ENCODE measurements at regions not wholly inside any gene's neighbourhood (a gene's known extent, or its start where the extent isn't known, plus 50 kb on each side); places are given as distances from the start of the nearest gene placed in this dataset.

- Histone ChIP-seq H3K4me1 (ENCODE audit: control insufficient read depth, insufficient read depth, low read length) (no peaks in the 10 kb centered on the region), H2BK15ac (ENCODE audit: low read depth, low read length) (no peak overlapping the region), H2BK120ac (ENCODE audit: low read depth, low read length) (no peak overlapping the region), H2BK5ac (ENCODE audit: low read depth, low read length, poor library complexity, severe bottlenecking) (no peak overlapping the region), H3K56ac (ENCODE audit: extremely low read depth, insufficient read depth, low read length) (no peak overlapping the region), H3K27me3 (ENCODE audit: control insufficient read depth, insufficient read depth, low read length) (peaks cover 10% of the 10 kb centered on the region), H3K23ac (ENCODE audit: low read depth, low read length) (no peak overlapping the region), H3K36me3 (ENCODE audit: control insufficient read depth, insufficient read depth, low read length) (no peaks in the 10 kb centered on the region), H3K4ac (ENCODE audit: low read depth, low read length) (no peak overlapping the region), H3K4me2 (ENCODE audit: low read depth, low read length) (no peak overlapping the region), H2AK5ac (ENCODE audit: low read depth, low read length) (no peak overlapping the region), H3K9me1 (ENCODE audit: insufficient read depth, low read length) (no peaks in the 10 kb centered on the region), H3K27ac (ENCODE audit: insufficient read depth, low read length) (no peak overlapping the region), H3K18ac (ENCODE audit: low read depth, low read length) (no peak overlapping the region), H4K5ac (ENCODE audit: low read depth, low read length) (no peak overlapping the region), H4K8ac (ENCODE audit: low read depth in 2 of 2, low read length in 2 of 2) (no peak overlapping the region), H4K20me1 (ENCODE audit: insufficient read depth, low read length) (no peaks in the 10 kb centered on the region), H3K4me3 (ENCODE audit: insufficient read depth, low read depth, low read length) (no peak overlapping the region), H2BK20ac (ENCODE audit: low read depth, low read length) (no peak overlapping the region), H3K9me3 (ENCODE audit: control insufficient read depth, insufficient read depth, low read length) (no peaks in the 10 kb centered on the region), H4K91ac (ENCODE audit: insufficient read depth, low read depth, low read length) (no peak overlapping the region), H3K14ac (replicated peaks; ENCODE audit: low read depth, low read length) (no peak overlapping the region), H2AFZ (replicated peaks; ENCODE audit: low read length, poor library complexity) (no peak overlapping the region), H2AK9ac (replicated peaks; ENCODE audit: low read depth, low read length, poor library complexity) (no peak overlapping the region), H3K9ac (ENCODE audit: low read depth, low read length) (no peak overlapping the region), H3K79me1 (ENCODE audit: low read depth in 1 of 2, low read length in 2 of 2) (no peaks in the 10 kb centered on the region)
- TF ChIP-seq RFX5 (IDR thresholded peaks at IDR 0.05; ENCODE audit: low read depth, low read length) (no peak), RCOR1 (IDR thresholded peaks at IDR 0.05; ENCODE audit: insufficient replicate concordance, low read length) (no peak), ELK1 (IDR thresholded peaks at IDR 0.05; ENCODE audit: borderline replicate concordance, low read depth, low read length) (no peak), MXI1 (IDR thresholded peaks at IDR 0.05; ENCODE audit: borderline replicate concordance, low read depth, low read length) (no peak), POLR2A (IDR thresholded peaks at IDR 0.05; ENCODE audit: low read depth, low read length) (no peak), FOS (IDR thresholded peaks at IDR 0.05; ENCODE audit: low read depth, low read length) (no peak), NFE2L2 (IDR thresholded peaks at IDR 0.05; ENCODE audit: low read depth, low read length) (no peak), CEBPB (IDR thresholded peaks at IDR 0.05; ENCODE audit: low read depth, low read length) (no peak), BHLHE40 (IDR thresholded peaks at IDR 0.05; ENCODE audit: low read depth, low read length) (no peak), SMC3 (IDR thresholded peaks at IDR 0.05; ENCODE audit: low read depth, low read length) (no peak), USF2 (IDR thresholded peaks at IDR 0.05; ENCODE audit: low read depth, low read length) (no peak), MAZ (IDR thresholded peaks at IDR 0.05; ENCODE audit: borderline replicate concordance, low read depth, low read length) (no peak), RAD21 (IDR thresholded peaks at IDR 0.05; ENCODE audit: low read length) (no peak), CTCF (conservative IDR thresholded peaks at IDR 0.05; ENCODE audit: low read depth, low read length) (no peak), CHD1 (IDR thresholded peaks at IDR 0.05; ENCODE audit: low read depth, low read length) (no peak), MAFK (IDR thresholded peaks at IDR 0.05; ENCODE audit: low read depth, low read length) (no peak)
- DNase-seq (no peak), ATAC-seq (ENCODE audit: low read depth) (no peak)
- dilution Hi-C loops (cut with HindIII; ENCODE audit: low sequenced_read_pairs, unreplicated experiment) (no loop called here), in situ Hi-C loops (cut with MboI; ENCODE audit: low sequenced_read_pairs) (no loop called here), intact Hi-C loops (cut with micrococcal nuclease) (loop anchor here (10.0 kb wide), 1 partner anchor 87 kb away; no protein-coding TSS in a partner anchor)
- no CpG with 5 or more reads among the region's 5 CpGs for WGBS, 2 experiments (ENCODE audit: extremely low coverage in 2 of 2, insufficient read length in 1 of 2)
- no TSS peak for BruUV-seq (replicated peaks)
- CTCF ChIA-PET = no interaction called here
- POLR2A ChIA-PET (ENCODE audit: unreplicated experiment) = no interaction called here
These were observed 59.6 kb upstream of the GJB6 start for GRCh38 chr13:20291675-20292074.
